ENCODE measurements at regions not wholly inside any gene's neighbourhood (a gene's known extent, or its start where the extent isn't known, plus 50 kb on each side); places are given as distances from the start of the nearest gene placed in this dataset.
"Not testable (repeated sequence)": the region's sequence is repeated elsewhere in the genome, so short reads cannot be mapped to it uniquely, and the experiment has no call there.

DNA sequence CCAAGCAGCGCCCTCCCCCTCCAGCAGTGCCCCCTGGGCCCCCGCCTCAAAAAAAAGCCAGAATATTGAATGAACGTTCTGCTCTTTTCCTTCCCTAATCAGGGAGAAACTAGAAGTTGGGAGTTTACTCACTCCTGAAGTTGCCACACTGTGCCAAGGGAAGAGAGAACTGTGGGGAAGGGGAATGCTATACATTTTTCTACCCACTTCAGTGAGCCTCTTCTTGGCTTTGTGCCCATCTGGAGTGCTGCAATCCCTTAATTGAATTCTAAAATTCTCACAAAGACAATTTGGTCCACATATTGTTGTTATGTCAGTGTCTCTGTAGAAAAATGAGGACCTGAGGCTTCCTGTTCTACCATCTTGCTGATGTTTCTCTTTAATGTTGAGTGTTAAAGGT is 443.7 kb downstream of the DIRAS2 start:
- DNase-seq (no peak), ATAC-seq (no peak)
- TF ChIP-seq, protein P1, sequence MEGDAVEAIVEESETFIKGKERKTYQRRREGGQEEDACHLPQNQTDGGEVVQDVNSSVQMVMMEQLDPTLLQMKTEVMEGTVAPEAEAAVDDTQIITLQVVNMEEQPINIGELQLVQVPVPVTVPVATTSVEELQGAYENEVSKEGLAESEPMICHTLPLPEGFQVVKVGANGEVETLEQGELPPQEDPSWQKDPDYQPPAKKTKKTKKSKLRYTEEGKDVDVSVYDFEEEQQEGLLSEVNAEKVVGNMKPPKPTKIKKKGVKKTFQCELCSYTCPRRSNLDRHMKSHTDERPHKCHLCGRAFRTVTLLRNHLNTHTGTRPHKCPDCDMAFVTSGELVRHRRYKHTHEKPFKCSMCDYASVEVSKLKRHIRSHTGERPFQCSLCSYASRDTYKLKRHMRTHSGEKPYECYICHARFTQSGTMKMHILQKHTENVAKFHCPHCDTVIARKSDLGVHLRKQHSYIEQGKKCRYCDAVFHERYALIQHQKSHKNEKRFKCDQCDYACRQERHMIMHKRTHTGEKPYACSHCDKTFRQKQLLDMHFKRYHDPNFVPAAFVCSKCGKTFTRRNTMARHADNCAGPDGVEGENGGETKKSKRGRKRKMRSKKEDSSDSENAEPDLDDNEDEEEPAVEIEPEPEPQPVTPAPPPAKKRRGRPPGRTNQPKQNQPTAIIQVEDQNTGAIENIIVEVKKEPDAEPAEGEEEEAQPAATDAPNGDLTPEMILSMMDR (IDR thresholded peaks at IDR 0.05), result no peak
- H3K27ac ChIP-seq, result no peak overlapping the region
- H3K36me3 ChIP-seq, result no peaks in the 10 kb centered on the region
- H3K9me3 ChIP-seq, result peaks cover 0 to 5% of the 10 kb centered on the region in 2 donors
- H3K27me3 ChIP-seq, result no peaks in the 10 kb centered on the region
- intact Hi-C loops (cut with DNase I), result no loop called here
- H3K4me1 ChIP-seq, result no peaks in the 10 kb centered on the region
- no peak overlapping the region for H3K4me3 ChIP-seq

DNA sequence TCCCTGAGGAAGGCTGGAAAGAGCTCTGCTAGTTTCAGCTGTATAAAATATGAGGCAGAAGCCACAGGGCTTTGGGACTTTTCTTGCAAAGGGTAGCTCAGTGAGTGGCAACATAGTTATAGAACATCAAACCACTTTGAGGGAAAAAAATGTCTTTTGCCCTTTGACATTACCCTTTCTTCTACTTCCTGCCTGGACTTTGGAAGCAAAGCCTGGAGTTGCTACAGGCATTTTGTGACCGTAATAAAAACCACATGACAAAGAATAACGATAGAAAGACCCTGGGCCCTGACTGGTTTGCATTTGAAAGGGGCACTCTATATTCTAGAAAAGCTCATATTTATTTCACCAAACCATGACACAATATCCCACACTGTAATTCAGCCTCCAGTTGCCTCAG is 440.9 kb downstream of the DIRAS2 start:
- ATAC-seq (no peak), DNase-seq (no peak)
- Histone ChIP-seq H3K27me3 (no peaks in the 10 kb centered on the region), H3K9me3 (peaks cover 0 to 5% of the 10 kb centered on the region in 2 donors), H3K27ac (no peak overlapping the region), H3K36me3 (no peaks in the 10 kb centered on the region), H3K4me1 (no peaks in the 10 kb centered on the region), H3K4me3 (no peak overlapping the region)
- intact Hi-C loops (cut with DNase I), result no loop called here
- TF ChIP-seq, protein P1 (IDR thresholded peaks at IDR 0.05), result no peak

DNA sequence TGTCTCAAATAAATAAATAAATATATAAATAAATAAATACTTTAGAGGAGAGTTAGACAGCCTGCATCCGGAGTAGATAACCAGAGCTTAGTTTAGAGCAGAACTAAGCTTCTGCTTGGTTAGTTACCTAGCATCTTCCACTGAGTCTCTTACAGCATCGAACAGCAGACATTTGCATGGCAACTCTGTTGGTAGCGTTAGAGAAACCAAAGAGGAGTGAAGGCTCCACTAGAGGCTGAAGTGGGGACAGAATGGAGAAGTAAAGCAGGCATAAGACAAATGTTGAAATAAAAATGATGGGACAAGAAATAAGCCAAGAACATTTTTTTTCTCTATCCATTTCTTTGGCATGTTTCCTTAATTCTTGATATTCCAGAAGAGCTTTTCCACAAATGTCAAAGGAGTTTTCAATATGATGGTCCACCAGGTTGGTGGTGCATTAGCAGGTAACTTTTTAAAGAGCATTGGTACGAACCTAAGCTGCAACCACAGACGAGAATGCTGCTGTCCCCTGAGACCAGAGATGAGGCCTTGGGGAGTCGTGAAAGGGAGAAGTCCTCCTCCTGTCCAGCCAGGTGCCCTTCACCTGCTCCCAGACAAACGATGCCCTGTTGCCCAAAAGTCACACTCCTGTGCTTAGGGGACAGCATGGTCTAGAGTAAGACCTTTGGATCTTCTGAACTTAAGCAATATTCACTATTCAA is 438.3 kb downstream of the DIRAS2 start:
- ATAC-seq (no peak), DNase-seq (no peak)
- Histone ChIP-seq H3K9me3 (no peaks in the 10 kb centered on the region), H3K27ac (no peak overlapping the region), H3K4me3 (no peak overlapping the region), H3K4me1 (no peaks in the 10 kb centered on the region), H3K36me3 (no peaks in the 10 kb centered on the region), H3K27me3 (no peaks in the 10 kb centered on the region)
- intact Hi-C loops (cut with DNase I), result no loop called here
- TF ChIP-seq, protein P1 (IDR thresholded peaks at IDR 0.05), result no peak

DNA sequence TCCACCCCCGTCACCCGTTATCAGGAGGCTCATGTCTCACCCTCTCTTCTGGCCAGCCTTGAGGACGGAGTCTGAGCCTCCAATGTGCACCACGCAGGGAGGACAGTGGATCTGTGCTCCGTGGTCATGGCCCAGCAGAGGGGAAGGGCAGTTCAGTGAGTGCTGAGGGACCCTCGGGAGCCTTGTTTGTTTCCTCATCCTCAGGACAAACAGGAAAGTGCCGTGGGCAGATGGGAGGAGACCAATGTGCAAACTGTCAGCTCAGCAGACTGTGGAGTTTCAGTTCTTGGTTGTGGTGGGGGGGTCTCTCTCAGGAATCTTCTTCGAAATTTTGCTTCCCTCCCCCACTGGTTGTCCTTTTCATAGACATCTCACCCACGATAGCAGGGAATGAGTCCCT is 429.6 kb downstream of the DIRAS2 start:
- not testable (repeated sequence) for ATAC-seq

DNA sequence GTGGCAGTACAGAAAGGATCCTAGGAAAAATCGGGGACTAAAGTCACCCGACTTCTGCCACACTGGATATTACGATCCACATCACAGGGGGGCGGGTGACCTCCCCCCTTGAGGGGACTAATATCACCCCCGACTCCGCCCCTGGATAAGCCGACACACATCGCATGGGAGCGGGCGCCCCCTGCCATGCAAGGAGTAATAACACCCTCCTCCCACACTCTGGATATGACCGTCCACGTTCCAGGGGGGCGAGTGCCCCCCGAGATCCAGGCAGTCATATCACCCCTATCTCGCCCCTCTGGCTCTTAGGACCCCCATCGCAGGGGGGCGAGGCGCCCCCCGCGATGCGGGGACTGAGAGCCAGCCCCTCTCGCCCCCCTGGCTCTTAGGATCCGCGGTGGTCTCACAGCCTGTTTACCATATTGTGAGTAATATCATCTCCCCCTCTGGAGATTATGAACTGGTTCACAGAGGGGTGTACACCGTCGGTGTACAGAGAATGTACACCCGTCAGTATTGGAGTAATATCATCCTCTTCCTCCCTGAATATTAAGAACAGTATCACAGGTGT is 423.0 kb downstream of the DIRAS2 start:
- peak; percentile 79 for ATAC-seq

More for the DNA sequence above, 429.6 kb downstream of the DIRAS2 start:
- H3K27ac ChIP-seq; intact Hi-C loops (cut with DNase I); H3K36me3 ChIP-seq; H3K9me3 ChIP-seq; H3K4me1 ChIP-seq; H3K27me3 ChIP-seq; DNase-seq; H3K4me3 ChIP-seq: not testable (repeated sequence)

DNA sequence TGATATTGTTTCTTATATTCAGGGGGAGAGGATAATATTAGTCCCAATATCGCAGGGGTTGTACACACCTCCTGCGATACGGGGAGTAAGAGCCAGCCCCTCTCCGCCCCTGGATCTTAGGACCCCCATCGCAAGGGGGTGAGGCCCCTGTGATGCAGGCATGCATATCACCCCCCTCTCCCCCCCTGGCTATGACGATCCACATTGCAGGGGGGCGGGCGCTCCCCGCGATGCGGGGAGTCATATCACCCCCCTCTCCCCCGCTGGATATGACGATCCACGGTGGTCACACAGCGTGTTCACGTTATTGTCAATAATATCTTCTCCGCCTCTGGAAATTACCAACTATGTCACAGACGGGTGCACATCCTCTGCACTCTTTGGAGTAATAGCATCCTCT is 420.7 kb downstream of the DIRAS2 start:
- H3K36me3 ChIP-seq; ATAC-seq; H3K4me3 ChIP-seq; H3K27ac ChIP-seq; H3K4me1 ChIP-seq; H3K9me3 ChIP-seq; DNase-seq; intact Hi-C loops (cut with DNase I): not testable (repeated sequence)
- peaks cover 0 to 23% of the 10 kb centered on the region in 2 donors for H3K27me3 ChIP-seq

More for the DNA sequence above, 423.0 kb downstream of the DIRAS2 start:
- intact Hi-C loops (cut with DNase I), result no loop called here
- H3K4me3 ChIP-seq, result no peak overlapping the region
- H3K9me3 ChIP-seq, result no peaks in the 10 kb centered on the region
- no peaks in the 10 kb centered on the region for H3K36me3 ChIP-seq
- no peak overlapping the region for H3K27ac ChIP-seq
- H3K4me1 ChIP-seq, result no peaks in the 10 kb centered on the region
- H3K27me3 ChIP-seq, result peaks cover 0 to 23% of the 10 kb centered on the region in 2 donors
- peak in 1 of 4 donors; percentile 82 for DNase-seq
- TF ChIP-seq, protein P1 (IDR thresholded peaks at IDR 0.05), result peak; percentile 39 to 57
